Neural cell (in vitro differentiated cells): ENCODE measurements at regions not wholly inside any gene's neighbourhood (a gene's known extent, or its start where the extent isn't known, plus 50 kb on each side); places are given as distances from the start of the nearest gene placed in this dataset.

Experiments
- H2AFZ ChIP-seq: fragments of 200-600, 300-800 bp; sonication (generic), shearing (Covaris generic); 2 replicates; pipeline ENCODE4 v1.6.0; 2014; ENCODE audit warnings: low read depth, mild to moderate bottlenecking, antibody characterized with exemption, low read length, moderate library complexity
- H3F3A ChIP-seq: fragments of 200-600 bp; shearing (Covaris generic); 2 replicates; pipeline ENCODE4 v1.6.1; 2016; ENCODE audit warnings: mild to moderate bottlenecking, moderate library complexity, mixed read lengths, antibody characterized with exemption, low read length; ENCODE audit not compliant: insufficient read depth, poor library complexity, severe bottlenecking
- H3K27ac ChIP-seq: fragments of 200-600, 300-800 bp; sonication (generic), shearing (Covaris generic); 2 replicates; pipeline ENCODE4 v1.5.1; 2014; ENCODE audit warnings: mild to moderate bottlenecking, low read length, moderate library complexity
- H3K27me3 ChIP-seq: fragments of 300-800, 200-600 bp; sonication (generic), shearing (Covaris generic); 2 replicates; pipeline ENCODE4 v1.6.0; 2014; ENCODE audit warnings: mild to moderate bottlenecking, low read depth, low read length, moderate library complexity; ENCODE audit not compliant: insufficient read depth
- H3K36me3 ChIP-seq: fragments of 300-800, 200-600 bp; sonication (generic), shearing (Covaris generic); 2 replicates; pipeline ENCODE4 v1.5.1; 2014; ENCODE audit warnings: mild to moderate bottlenecking, antibody characterized with exemption, low read length, moderate library complexity; ENCODE audit not compliant: insufficient read depth
- H3K4me2 ChIP-seq: fragments of 300-800, 200-600 bp; sonication (generic), shearing (Covaris generic); 2 replicates; pipeline ENCODE4 v1.6.0; 2014; ENCODE audit warnings: mild to moderate bottlenecking, low read length
- H3K4me3 ChIP-seq: fragments of 300-800, 200-600 bp; sonication (generic), shearing (Covaris generic); 2 replicates; pipeline ENCODE4 v1.5.1; 2014; ENCODE audit warnings: mild to moderate bottlenecking, low read length, moderate library complexity
- H3K79me2 ChIP-seq: fragments of 200-600 bp; shearing (Covaris generic); replicated peaks from 2 replicates; pipeline ENCODE4 v1.6.0; 2014; ENCODE audit warnings: mild to moderate bottlenecking, low read length, moderate library complexity; ENCODE audit not compliant: insufficient read depth
- H3K9ac ChIP-seq: fragments of 300-800, 200-600 bp; sonication (generic), shearing (Covaris generic); 2 replicates; pipeline ENCODE4 v1.6.1; 2016; ENCODE audit warnings: mild to moderate bottlenecking, low read length, mixed read lengths
- H3K9me2 ChIP-seq: fragments of 200-600 bp; shearing (Covaris generic); 2 replicates; pipeline ENCODE4 v1.6.1; 2016; ENCODE audit warnings: mild to moderate bottlenecking, low read length, mixed read lengths; ENCODE audit not compliant: insufficient read depth
- H3K9me3 ChIP-seq: fragments of 200-600, 300-800 bp; sonication (generic), shearing (Covaris generic); 2 replicates; pipeline ENCODE4 v1.6.1; 2016; ENCODE audit warnings: mild to moderate bottlenecking, mixed run types, low read length, moderate library complexity, mixed read lengths
- H4K20me1 ChIP-seq: fragments of 200-600 bp; shearing (Covaris generic); 2 replicates; pipeline ENCODE4 v1.6.1; 2016; ENCODE audit warnings: mild to moderate bottlenecking, mixed run types; ENCODE audit not compliant: insufficient read depth
- EP300 ChIP-seq: fragments of 450-650 bp; conservative IDR thresholded peaks from 2 replicates; pipeline ENCODE4 v1.6.1; 2014; ENCODE audit warnings: antibody characterized with exemption, mild to moderate bottlenecking, moderate library complexity; ENCODE audit not compliant: poor library complexity, severe bottlenecking
- EZH2 ChIP-seq: fragments of 200-600, 300-800 bp; shearing (Covaris generic), sonication (generic); IDR thresholded peaks from 2 replicates; pipeline ENCODE4 v1.6.1; 2014; ENCODE audit warnings: antibody characterized with exemption, low read length, borderline replicate concordance, mild to moderate bottlenecking; ENCODE audit not compliant: insufficient read depth, poor library complexity, severe bottlenecking
- MXI1 ChIP-seq: fragments of 450-650 bp; conservative IDR thresholded peaks from 2 replicates; pipeline ENCODE4 v1.6.1; 2014; ENCODE audit warnings: antibody characterized with exemption, mild to moderate bottlenecking; ENCODE audit not compliant: poor library complexity, severe bottlenecking
- POLR2AphosphoS5 ChIP-seq: IDR thresholded peaks from 2 replicates; pipeline ENCODE4 v1.6.1; 2012
- RAD21 ChIP-seq: fragments of 450-650 bp; conservative IDR thresholded peaks from 2 replicates; pipeline ENCODE4 v1.6.1; 2014; ENCODE audit warnings: antibody characterized with exemption, mild to moderate bottlenecking, moderate library complexity
- SMC3 ChIP-seq: fragments of 450-650 bp; conservative IDR thresholded peaks from 2 replicates; pipeline ENCODE4 v1.6.1; 2014; ENCODE audit warnings: antibody characterized with exemption, mild to moderate bottlenecking, moderate library complexity; ENCODE audit not compliant: poor library complexity
- TAF1 ChIP-seq: IDR thresholded peaks from 2 replicates; pipeline ENCODE4 v1.6.1; 2012; ENCODE audit warnings: low read depth
- TF ChIP-seq, protein P1 (sequence below): fragments of 450-650 bp; IDR thresholded peaks from 2 replicates; pipeline ENCODE4 v1.5.1; 2014; ENCODE audit warnings: antibody characterized with exemption, mild to moderate bottlenecking, moderate library complexity; ENCODE audit not compliant: poor library complexity, severe bottlenecking
- TF ChIP-seq, protein P2 (sequence below): IDR thresholded peaks from 2 replicates; pipeline ENCODE4 v1.6.1; 2012; ENCODE audit warnings: borderline replicate concordance

DNA sequence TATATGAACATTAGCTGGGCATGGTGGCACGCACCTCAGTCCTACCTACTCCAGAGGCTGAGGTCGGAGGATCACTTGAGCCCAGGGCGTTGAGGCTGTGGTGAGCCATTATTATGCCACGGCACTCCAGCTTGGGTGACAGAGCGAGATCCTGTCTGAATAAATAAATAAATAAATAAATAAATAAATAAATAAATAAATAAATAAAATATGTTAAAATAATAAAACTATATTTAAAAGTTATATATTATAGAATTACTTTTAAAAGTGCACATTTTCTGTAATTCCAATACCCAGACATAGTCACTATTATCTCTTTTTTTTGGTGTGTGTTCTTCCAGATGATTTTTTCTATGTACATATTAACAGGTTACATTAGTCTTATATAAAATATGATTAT, 382.0 kb upstream of the ROBO2 start:
- Histone ChIP-seq H3K4me2 (no peak overlapping the region), H3F3A (no peaks in the 10 kb centered on the region), H2AFZ (no peak overlapping the region), H3K9me2 (no peaks in the 10 kb centered on the region), H3K27me3 (no peaks in the 10 kb centered on the region), H3K36me3 (no peaks in the 10 kb centered on the region), H3K79me2 (no peaks in the 10 kb centered on the region), H3K9ac (no peak overlapping the region), H4K20me1 (no peaks in the 10 kb centered on the region), H3K27ac (no peak overlapping the region), H3K4me3 (no peak overlapping the region), H3K9me3 (no peaks in the 10 kb centered on the region)
- TF ChIP-seq EP300 (no peak), POLR2AphosphoS5 (no peak), TAF1 (no peak), RAD21 (no peak), EZH2 (no peak), MXI1 (no peak)
- TF ChIP-seq, protein P1, sequence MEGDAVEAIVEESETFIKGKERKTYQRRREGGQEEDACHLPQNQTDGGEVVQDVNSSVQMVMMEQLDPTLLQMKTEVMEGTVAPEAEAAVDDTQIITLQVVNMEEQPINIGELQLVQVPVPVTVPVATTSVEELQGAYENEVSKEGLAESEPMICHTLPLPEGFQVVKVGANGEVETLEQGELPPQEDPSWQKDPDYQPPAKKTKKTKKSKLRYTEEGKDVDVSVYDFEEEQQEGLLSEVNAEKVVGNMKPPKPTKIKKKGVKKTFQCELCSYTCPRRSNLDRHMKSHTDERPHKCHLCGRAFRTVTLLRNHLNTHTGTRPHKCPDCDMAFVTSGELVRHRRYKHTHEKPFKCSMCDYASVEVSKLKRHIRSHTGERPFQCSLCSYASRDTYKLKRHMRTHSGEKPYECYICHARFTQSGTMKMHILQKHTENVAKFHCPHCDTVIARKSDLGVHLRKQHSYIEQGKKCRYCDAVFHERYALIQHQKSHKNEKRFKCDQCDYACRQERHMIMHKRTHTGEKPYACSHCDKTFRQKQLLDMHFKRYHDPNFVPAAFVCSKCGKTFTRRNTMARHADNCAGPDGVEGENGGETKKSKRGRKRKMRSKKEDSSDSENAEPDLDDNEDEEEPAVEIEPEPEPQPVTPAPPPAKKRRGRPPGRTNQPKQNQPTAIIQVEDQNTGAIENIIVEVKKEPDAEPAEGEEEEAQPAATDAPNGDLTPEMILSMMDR = no peak
- TF ChIP-seq, protein P2, sequence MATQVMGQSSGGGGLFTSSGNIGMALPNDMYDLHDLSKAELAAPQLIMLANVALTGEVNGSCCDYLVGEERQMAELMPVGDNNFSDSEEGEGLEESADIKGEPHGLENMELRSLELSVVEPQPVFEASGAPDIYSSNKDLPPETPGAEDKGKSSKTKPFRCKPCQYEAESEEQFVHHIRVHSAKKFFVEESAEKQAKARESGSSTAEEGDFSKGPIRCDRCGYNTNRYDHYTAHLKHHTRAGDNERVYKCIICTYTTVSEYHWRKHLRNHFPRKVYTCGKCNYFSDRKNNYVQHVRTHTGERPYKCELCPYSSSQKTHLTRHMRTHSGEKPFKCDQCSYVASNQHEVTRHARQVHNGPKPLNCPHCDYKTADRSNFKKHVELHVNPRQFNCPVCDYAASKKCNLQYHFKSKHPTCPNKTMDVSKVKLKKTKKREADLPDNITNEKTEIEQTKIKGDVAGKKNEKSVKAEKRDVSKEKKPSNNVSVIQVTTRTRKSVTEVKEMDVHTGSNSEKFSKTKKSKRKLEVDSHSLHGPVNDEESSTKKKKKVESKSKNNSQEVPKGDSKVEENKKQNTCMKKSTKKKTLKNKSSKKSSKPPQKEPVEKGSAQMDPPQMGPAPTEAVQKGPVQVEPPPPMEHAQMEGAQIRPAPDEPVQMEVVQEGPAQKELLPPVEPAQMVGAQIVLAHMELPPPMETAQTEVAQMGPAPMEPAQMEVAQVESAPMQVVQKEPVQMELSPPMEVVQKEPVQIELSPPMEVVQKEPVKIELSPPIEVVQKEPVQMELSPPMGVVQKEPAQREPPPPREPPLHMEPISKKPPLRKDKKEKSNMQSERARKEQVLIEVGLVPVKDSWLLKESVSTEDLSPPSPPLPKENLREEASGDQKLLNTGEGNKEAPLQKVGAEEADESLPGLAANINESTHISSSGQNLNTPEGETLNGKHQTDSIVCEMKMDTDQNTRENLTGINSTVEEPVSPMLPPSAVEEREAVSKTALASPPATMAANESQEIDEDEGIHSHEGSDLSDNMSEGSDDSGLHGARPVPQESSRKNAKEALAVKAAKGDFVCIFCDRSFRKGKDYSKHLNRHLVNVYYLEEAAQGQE = no peak

DNA sequence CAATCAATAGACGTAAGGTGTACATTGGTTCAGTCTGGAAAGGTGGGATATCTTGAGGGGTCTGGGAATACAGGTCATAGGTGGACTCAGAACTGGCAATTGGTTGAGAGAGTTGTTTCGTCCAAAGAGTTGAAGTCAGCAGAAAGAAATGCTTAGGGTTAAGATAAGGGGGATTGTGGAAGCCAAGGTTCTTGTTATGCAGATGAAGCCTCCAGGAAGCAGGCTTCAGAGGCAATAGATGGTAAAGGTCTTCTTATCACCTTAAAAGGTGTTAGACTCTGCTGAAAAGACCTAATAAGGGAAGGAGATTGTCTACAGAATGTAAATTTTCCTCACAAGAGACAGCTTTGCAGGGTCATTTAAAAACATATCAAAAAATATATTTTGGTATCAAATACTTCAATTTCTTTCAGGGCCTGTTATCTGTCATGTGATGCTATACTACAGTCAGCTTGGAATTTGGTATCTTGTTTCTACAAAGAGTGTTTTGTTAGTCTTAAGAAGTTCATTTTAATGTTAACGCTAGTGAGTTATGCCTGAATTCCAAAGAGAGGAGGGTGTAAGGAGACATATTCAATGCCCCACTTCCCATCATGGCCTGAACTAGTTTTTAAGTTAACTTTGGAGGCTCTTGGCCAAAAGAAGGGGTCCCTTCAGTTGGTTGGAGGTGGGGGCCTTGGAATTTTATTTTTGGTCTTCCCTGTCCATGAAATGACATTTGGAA, 378.2 kb upstream of the ROBO2 start:
- no peaks in the 10 kb centered on the region for H3F3A ChIP-seq
- no peak for TF ChIP-seq SMC3
- no peak for TF ChIP-seq EP300
- TF ChIP-seq, protein P1 = no peak
- TF ChIP-seq MXI1 = no peak
- no peak for TF ChIP-seq EZH2
- TF ChIP-seq POLR2AphosphoS5 = no peak
- TF ChIP-seq, protein P2 = no peak
- no peak for TF ChIP-seq RAD21
- no peak for TF ChIP-seq TAF1
- no peaks in the 10 kb centered on the region for H3K36me3 ChIP-seq
- no peak overlapping the region for H3K27ac ChIP-seq
- H3K4me2 ChIP-seq = no peak overlapping the region
- H2AFZ ChIP-seq = no peak overlapping the region
- H3K9me3 ChIP-seq = no peaks in the 10 kb centered on the region
- no peaks in the 10 kb centered on the region for H4K20me1 ChIP-seq
- no peak overlapping the region for H3K4me3 ChIP-seq
- H3K9me2 ChIP-seq = no peaks in the 10 kb centered on the region
- no peak overlapping the region for H3K9ac ChIP-seq
- H3K79me2 ChIP-seq = no peaks in the 10 kb centered on the region
- H3K27me3 ChIP-seq = no peaks in the 10 kb centered on the region
